H1 (cell line): ENCODE measurements at regions not wholly inside any gene's neighbourhood (a gene's known extent, or its start where the extent isn't known, plus 50 kb on each side); places are given as distances from the start of the nearest gene placed in this dataset.

Experiments used
- CTCF ChIA-PET: fragments of 300-600 bp; sonication (Branson Sonifier 250); formaldehyde crosslinking; loops from one replicate; lab custom pipeline; 2021; ENCODE audit not compliant: partially characterized antibody; lab: Charles Lee
- POLR2A ChIA-PET: fragments of 300-600 bp; sonication (Branson Sonifier 250); formaldehyde crosslinking; loops from one replicate; lab custom pipeline; 2021; ENCODE audit warnings: inconsistent platforms; ENCODE audit not compliant: partially characterized antibody; lab: Charles Lee
- DNase-seq, 2 experiments: peaks; one replicate each; pipeline versions ENCODE4 v3.0.0 to v3.0.0-alpha.2; 2010 to 2022; ENCODE audit warnings: low spot score in 2 of 2, low read depth in 1 of 2, mixed read lengths in 1 of 2
- FAIRE-seq: peaks from 2 replicates; lab custom pipeline; 2011; peaks lifted over from hg19 to GRCh38; lab: Jason Lieb, UNC
- H2AFZ ChIP-seq: 2 replicates; pipeline ENCODE4 v1.8.1; 2012; ENCODE audit warnings: low read length, inconsistent platforms
- H2AK5ac ChIP-seq: 2 replicates; pipeline ENCODE4 v1.6.1; 2013; ENCODE audit warnings: low read depth, low read length
- H2BK120ac ChIP-seq: replicated peaks from 2 replicates; pipeline ENCODE3; 2013; ENCODE audit warnings: low read depth, low read length, inconsistent platforms
- H2BK12ac ChIP-seq: 2 replicates; pipeline ENCODE4 v1.6.1; 2013; ENCODE audit warnings: low read depth, low read length
- H2BK15ac ChIP-seq: 2 replicates; pipeline ENCODE4 v1.6.1; 2013; ENCODE audit warnings: low read length
- H2BK20ac ChIP-seq: 2 replicates; pipeline ENCODE4 v1.6.1; 2013; ENCODE audit warnings: low read length
- H2BK5ac ChIP-seq: 2 replicates; pipeline ENCODE4 v1.6.1; 2013; ENCODE audit warnings: low read depth, low read length
- H3K14ac ChIP-seq: 2 replicates; pipeline ENCODE4 v1.6.1; 2013; ENCODE audit warnings: inconsistent platforms; ENCODE audit not compliant: insufficient read length
- H3K18ac ChIP-seq: 2 replicates; pipeline ENCODE4 v1.6.1; 2013; ENCODE audit warnings: low read length; ENCODE audit errors: extremely low read depth
- H3K23ac ChIP-seq: 2 replicates; pipeline ENCODE4 v1.6.1; 2013; ENCODE audit warnings: inconsistent platforms; ENCODE audit not compliant: insufficient read length
- H3K23me2 ChIP-seq: 2 replicates; pipeline ENCODE4 v1.6.1; 2013; ENCODE audit warnings: low read depth, low read length
- H3K27ac ChIP-seq: 2 replicates; pipeline ENCODE4 v1.6.1; 2011; ENCODE audit warnings: low read depth, low read length, inconsistent platforms
- H3K27me3 ChIP-seq, 4 experiments: replicated peaks in 1 of 4; 1 replicate in 1 of 4; 2 replicates in 3 of 4; pipeline versions ENCODE4 v1.6.1 to v1.8.1; 2011 to 2013; ENCODE audit warnings: low read length in 3 of 4, mild to moderate bottlenecking in 3 of 4, inconsistent platforms in 2 of 4, mixed read lengths in 2 of 4, moderate library complexity in 1 of 4; ENCODE audit not compliant: control insufficient read depth in 3 of 4, insufficient read depth in 3 of 4; ENCODE audit errors: extremely low read depth in 1 of 4
- H3K36me3 ChIP-seq, 4 experiments: 2 replicates each; pipeline versions ENCODE4 v1.6.1 to v1.8.1; 2011 to 2013; ENCODE audit warnings: mild to moderate bottlenecking in 4 of 4, low read length in 3 of 4, moderate library complexity in 2 of 4, control low read depth in 1 of 4, inconsistent platforms in 1 of 4; ENCODE audit not compliant: insufficient read depth in 4 of 4, control insufficient read depth in 2 of 4
- H3K4ac ChIP-seq: replicated peaks from 2 replicates; pipeline ENCODE3; 2013; ENCODE audit warnings: low read length, low read depth, mixed read lengths, inconsistent platforms; ENCODE audit not compliant: insufficient read length
- H3K4me1 ChIP-seq, 4 experiments: replicated peaks in 1 of 4; 1 replicate in 1 of 4; 2 replicates in 3 of 4; pipeline versions ENCODE4 v1.6.1 to v1.8.1; 2011 to 2013; ENCODE audit warnings: low read length in 3 of 4, inconsistent platforms in 2 of 4, mixed read lengths in 1 of 4; ENCODE audit not compliant: insufficient read depth in 4 of 4, control insufficient read depth in 3 of 4
- H3K4me2 ChIP-seq, 2 experiments: 2 replicates each; pipeline versions ENCODE4 v1.6.1 to v1.8.1; 2011 to 2013; ENCODE audit warnings: low read depth in 2 of 2, low read length in 2 of 2, control low read depth in 1 of 2, inconsistent platforms in 1 of 2, mild to moderate bottlenecking in 1 of 2; ENCODE audit not compliant: insufficient read depth in 1 of 2
- H3K4me3 ChIP-seq, 4 experiments: fragments of 200-600, 300-600 bp in 1 of 4; sonication (generic), shearing (Covaris generic), sonication (Bioruptor Twin) in 1 of 4; 2 replicates each; pipeline versions ENCODE4 v1.5.1 to v1.8.1; 2011 to 2016; ENCODE audit warnings: low read length in 4 of 4, low read depth in 3 of 4, control low read depth in 2 of 4, inconsistent platforms in 2 of 4, mild to moderate bottlenecking in 2 of 4, mixed read lengths in 1 of 4, moderate library complexity in 1 of 4; ENCODE audit not compliant: insufficient read depth in 2 of 4; ENCODE audit errors: extremely low read depth in 1 of 4
- H3K56ac ChIP-seq: replicated peaks from 2 replicates; pipeline ENCODE3; 2013; ENCODE audit warnings: low read depth, mild to moderate bottlenecking, mixed read lengths, low read length, inconsistent platforms; ENCODE audit not compliant: insufficient read length
- H3K79me1 ChIP-seq: 2 replicates; pipeline ENCODE4 v1.6.1; 2013; ENCODE audit warnings: low read depth, low read length, control low read depth
- H3K79me2 ChIP-seq, 2 experiments: 2 replicates each; pipeline versions ENCODE4 v1.6.1 to v1.8.1; 2012 to 2013; ENCODE audit warnings: low read length in 2 of 2, mild to moderate bottlenecking in 2 of 2, inconsistent platforms in 1 of 2; ENCODE audit not compliant: insufficient read depth in 2 of 2, control insufficient read depth in 1 of 2
- H3K9ac ChIP-seq, 4 experiments: replicated peaks in 1 of 4; 1 replicate in 1 of 4; 2 replicates in 3 of 4; pipeline versions ENCODE4 v1.6.1 to v1.8.1; 2011 to 2013; ENCODE audit warnings: low read depth in 3 of 4, low read length in 3 of 4, control low read depth in 2 of 4, mild to moderate bottlenecking in 2 of 4, moderate library complexity in 2 of 4, inconsistent platforms in 1 of 4; ENCODE audit errors: extremely low read depth in 1 of 4
- H3K9me3 ChIP-seq, 2 experiments: 2 replicates each; pipeline versions ENCODE4 v1.6.1 to v1.8.1; 2012 to 2013; ENCODE audit warnings: mild to moderate bottlenecking in 2 of 2, moderate library complexity in 2 of 2, control low read depth in 1 of 2, inconsistent platforms in 1 of 2, low read depth in 1 of 2, low read length in 1 of 2, mixed read lengths in 1 of 2; ENCODE audit not compliant: insufficient read depth in 2 of 2
- H4K20me1 ChIP-seq, 2 experiments: replicated peaks in 1 of 2; 2 replicates each; pipeline versions ENCODE3 to v1.8.1; 2011 to 2013; ENCODE audit warnings: inconsistent platforms in 2 of 2, low read length in 2 of 2, mild to moderate bottlenecking in 1 of 2; ENCODE audit not compliant: insufficient read depth in 2 of 2, control insufficient read depth in 1 of 2
- H4K5ac ChIP-seq: 2 replicates; pipeline ENCODE4 v1.6.1; 2013; ENCODE audit warnings: low read length, low read depth, mixed read lengths, inconsistent platforms; ENCODE audit not compliant: insufficient read length
- H4K8ac ChIP-seq: 2 replicates; pipeline ENCODE4 v1.8.0; 2013; ENCODE audit warnings: mild to moderate bottlenecking, moderate library complexity, low read length, inconsistent platforms; ENCODE audit not compliant: insufficient read depth; ENCODE audit errors: extremely low read depth
- H4K91ac ChIP-seq: replicated peaks from 2 replicates; pipeline ENCODE3; 2013; ENCODE audit warnings: low read length, mixed read lengths, inconsistent platforms; ENCODE audit not compliant: insufficient read length
- HDAC2 ChIP-seq, 2 experiments: fragments of 300-600 bp in 1 of 2; sonication (generic) in 1 of 2; IDR thresholded peaks; 2 replicates each; pipeline ENCODE4 v1.6.1; 2011 to 2012; ENCODE audit warnings: low read depth in 2 of 2, low read length in 2 of 2, mild to moderate bottlenecking in 2 of 2, moderate library complexity in 2 of 2, borderline replicate concordance in 1 of 2, inconsistent platforms in 1 of 2
- NRF1 ChIP-seq: IDR thresholded peaks from 2 replicates; pipeline ENCODE4 v1.6.1; 2011; ENCODE audit warnings: mild to moderate bottlenecking, low read depth, low read length, improper control_type of control experiment
- PHF8 ChIP-seq: fragments of 200-600 bp; sonication (generic); conservative IDR thresholded peaks from 2 replicates; pipeline ENCODE4 v1.7.1; 2012; ENCODE audit warnings: low read depth, mild to moderate bottlenecking, inconsistent platforms, low read length, moderate library complexity
- SP2 ChIP-seq: IDR thresholded peaks from 2 replicates; pipeline ENCODE4 v1.6.1; 2012; ENCODE audit warnings: mild to moderate bottlenecking, low read length, inconsistent platforms
- TAF7 ChIP-seq: optimal IDR thresholded peaks from 2 replicates; pipeline ENCODE3; 2011; ENCODE audit warnings: low read depth, mild to moderate bottlenecking, inconsistent platforms, low read length, moderate library complexity, borderline replicate concordance
- WGBS, 2 experiments: shearing (Covaris generic) in 1 of 2; methylation state at CpG; one replicate each; pipeline versions ENCODE4 v1.1.6 to v1.1.7; 2013 to 2015; ENCODE audit warnings: low lambda C conversion rate in 2 of 2, mixed read lengths in 2 of 2, inconsistent platforms in 1 of 2, low coverage in 1 of 2, missing lambda C conversion rate in 1 of 2; ENCODE audit not compliant: insufficient replicate concordance in 2 of 2, insufficient coverage in 1 of 2, insufficient read length in 1 of 2; ENCODE audit errors: extremely low coverage in 1 of 2, missing lambda C conversion rate in 1 of 2; 5-methylcytosine and 5-hydroxymethylcytosine counted together
- TF ChIP-seq, protein P1 (sequence below): IDR thresholded peaks from 2 replicates; pipeline ENCODE4 v1.6.1; 2011; ENCODE audit warnings: low read depth, mild to moderate bottlenecking, low read length; ENCODE audit not compliant: insufficient read depth

DNA sequence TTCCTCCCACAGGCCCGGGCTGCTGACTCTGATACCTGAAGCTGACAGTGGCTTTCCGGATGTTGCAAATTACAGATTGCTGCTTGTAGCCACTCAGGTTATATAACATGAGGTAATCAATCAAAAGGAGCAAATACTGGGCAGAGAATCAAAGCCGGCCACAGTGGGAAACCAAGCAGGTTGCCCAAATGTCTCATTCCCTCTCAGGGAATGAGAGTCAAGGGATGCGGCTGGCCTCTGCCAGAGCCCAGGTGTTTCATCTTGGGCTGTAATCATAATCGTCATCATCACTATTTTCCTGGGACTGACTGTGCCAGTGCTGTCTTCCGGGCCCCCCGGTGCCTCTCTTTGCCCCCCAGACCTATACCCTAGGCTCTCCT is 292.4 kb upstream of the FOXF1 start:
- POLR2A ChIA-PET, result interaction anchor here (1.0 kb wide), 1 partner anchor 9 kb away, joined by 3 read pairs; no protein-coding TSS in a partner anchor

More for the DNA sequence above, 292.4 kb upstream of the FOXF1 start:
- no peaks in the 10 kb centered on the region for H3K9me3 ChIP-seq
- no peak overlapping the region for H3K4ac ChIP-seq
- H3K79me2 ChIP-seq, result no peaks in the 10 kb centered on the region
- no peaks in the 10 kb centered on the region for H4K20me1 ChIP-seq
- 90% methylated on average over 7 of the region's 7 CpGs; no CpG with 5 or more reads in 1 of the 2 experiments for WGBS, 2 experiments
- H3K4me2 ChIP-seq, result no peak overlapping the region
- H3K23ac ChIP-seq, result no peak overlapping the region
- no peaks in the 10 kb centered on the region; the same call in 1 of the 2 replicates for H3K79me1 ChIP-seq
- H3K4me1 ChIP-seq, result no peaks in the 10 kb centered on the region; a peak in 1 of 7 replicates
- no peak overlapping the region for H2BK5ac ChIP-seq
- H2BK20ac ChIP-seq, result no peak overlapping the region
- CTCF ChIA-PET, result interaction anchor here (1.7 to 1.9 kb wide), 2 partner anchors 35 to 145 kb away, joined by 4 read pairs; no protein-coding TSS in a partner anchor
- no peak overlapping the region for H2BK15ac ChIP-seq
- no peak overlapping the region for H3K9ac ChIP-seq
- no peak overlapping the region for H2BK120ac ChIP-seq
- H3K36me3 ChIP-seq, result no peaks in the 10 kb centered on the region
- no peak overlapping the region for H3K14ac ChIP-seq
- H3K27me3 ChIP-seq, result no peaks in the 10 kb centered on the region; a peak in 2 of 7 replicates
- no peak overlapping the region for H4K91ac ChIP-seq
- H4K5ac ChIP-seq, result no peak overlapping the region
- no peak overlapping the region for H3K18ac ChIP-seq
- DNase-seq (no peak), FAIRE-seq (no peak)
- no peak overlapping the region for H2AFZ ChIP-seq
- no peak overlapping the region for H3K27ac ChIP-seq
- H3K4me3 ChIP-seq, result no peak overlapping the region
- no peak overlapping the region for H4K8ac ChIP-seq
- H3K56ac ChIP-seq, result no peak overlapping the region
- H3K23me2 ChIP-seq, result no peaks in the 10 kb centered on the region
- no peak overlapping the region for H2AK5ac ChIP-seq
- TF ChIP-seq HDAC2 (IDR thresholded peaks at IDR 0.05; ENCODE audit: borderline replicate concordance in 1 of 2, low read depth in 2 of 2, low read length in 2 of 2) (no peak), NRF1 (no peak), PHF8 (no peak), SP2 (no peak), TAF7 (no peak)
- TF ChIP-seq, protein P1, sequence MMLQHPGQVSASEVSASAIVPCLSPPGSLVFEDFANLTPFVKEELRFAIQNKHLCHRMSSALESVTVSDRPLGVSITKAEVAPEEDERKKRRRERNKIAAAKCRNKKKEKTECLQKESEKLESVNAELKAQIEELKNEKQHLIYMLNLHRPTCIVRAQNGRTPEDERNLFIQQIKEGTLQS, result no peak
- TF ChIP-seq, all 59 proteins: peak for 0
- no peak overlapping the region for H2BK12ac ChIP-seq
